ENCODE measurements at regions not wholly inside any gene's neighbourhood (a gene's known extent, or its start where the extent isn't known, plus 50 kb on each side); places are given as distances from the start of the nearest gene placed in this dataset.
A peak's percentile ranks its signal among the peaks of the same experiment; 100 is the strongest.

- no peak overlapping the region for H2AFZ ChIP-seq (ENCODE audit: low read length)
- no peak overlapping the region for H3K9ac ChIP-seq (ENCODE audit: insufficient read depth, low read depth, low read length)
- intact Hi-C loops (cut with micrococcal nuclease; ENCODE audit: unreplicated experiment) (no loop called here), in situ Hi-C loops (cut with HindIII; ENCODE audit: extremely low pct_ligation_motif_present, low pct_unique_long_range_greater_than_20kb) (no loop called here)
- ATAC-seq = 0 out of 3 replicates have a peak, but pooled peaks have one; percentile 20
- DNase-seq (ENCODE audit: low spot score) = no peak
- no peaks in the 10 kb centered on the region for H3K79me2 ChIP-seq (ENCODE audit: insufficient read depth, low read length)
- H3K4me1 ChIP-seq (ENCODE audit: insufficient read depth, low read length) = no peaks in the 10 kb centered on the region
- ChIA-PET CTCF (ENCODE audit: low intra/inter-chr PET ratio, low total read pairs) (no interaction called here), POLR2A (no interaction called here)
- BruUV-seq (replicated peaks) = no TSS peak
- H3K27ac ChIP-seq (ENCODE audit: extremely low read length, insufficient read depth, low read length) = no peak overlapping the region
- no peak for FAIRE-seq
- TF ChIP-seq PHF20 (CRISPR knock-in tag; IDR thresholded peaks at IDR 0.05) = no peak
- no peaks in the 10 kb centered on the region for H3K36me3 ChIP-seq (replicated peaks in 1 of 2; ENCODE audit: control insufficient read depth in 1 of 2, insufficient read depth in 2 of 2, low read length in 2 of 2)
- H4K20me1 ChIP-seq (ENCODE audit: insufficient read depth, low read length) = no peaks in the 10 kb centered on the region
- 20% methylated on average over 4 of the region's 4 CpGs for WGBS (ENCODE audit: low lambda C conversion rate)
- peaks cover 3 to 27% of the 10 kb centered on the region in 2 experiments; a peak in 3 of 5 replicates for H3K27me3 ChIP-seq (ENCODE audit: control insufficient read depth in 1 of 2, insufficient read depth in 2 of 2, low read length in 2 of 2)
- no peaks in the 10 kb centered on the region for H3K9me3 ChIP-seq (ENCODE audit: low read length)
- H3K4me2 ChIP-seq (ENCODE audit: low read depth, low read length) = no peak overlapping the region
- H3K4me3 ChIP-seq (replicated peaks in 1 of 3; ENCODE audit: insufficient read depth in 1 of 3, low read depth in 2 of 3, low read length in 3 of 3) = no peak overlapping the region
These were observed 70.5 kb upstream of the CDH5 start for GRCh38 chr16:66295761-66296546.

DNA sequence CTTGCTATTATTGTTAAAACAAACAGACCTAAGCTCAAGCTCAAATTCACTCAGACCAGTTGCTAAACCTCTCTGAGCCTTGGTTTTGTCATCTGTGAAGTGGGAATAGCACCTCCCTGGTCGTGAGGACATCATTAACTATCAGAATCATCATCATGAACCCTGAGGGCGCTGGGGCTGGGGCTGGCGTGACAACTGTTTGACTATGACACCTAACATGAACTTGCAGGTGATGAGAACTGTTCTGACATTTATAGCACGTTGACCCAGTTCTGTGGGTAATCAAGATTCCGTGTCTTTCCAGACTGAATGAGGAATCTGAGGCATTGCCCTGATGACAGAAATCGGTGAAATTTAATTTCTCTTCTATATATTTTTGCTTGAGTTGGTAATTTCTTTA is 71.3 kb upstream of the CDH5 start:
- CTCF ChIA-PET (ENCODE audit: low intra/inter-chr PET ratio, low total read pairs) = no interaction called here
- in situ Hi-C loops (cut with HindIII; ENCODE audit: extremely low pct_ligation_motif_present, low pct_unique_long_range_greater_than_20kb) (no loop called here), intact Hi-C loops (cut with micrococcal nuclease; ENCODE audit: unreplicated experiment) (no loop called here)
- no TSS peak for BruUV-seq (replicated peaks)
- no peaks in the 10 kb centered on the region for H3K36me3 ChIP-seq (replicated peaks in 1 of 2; ENCODE audit: control insufficient read depth in 1 of 2, insufficient read depth in 2 of 2, low read length in 2 of 2)
- 5% methylated on average over 6 of the region's 6 CpGs for WGBS (ENCODE audit: low lambda C conversion rate)
- H4K20me1 ChIP-seq (ENCODE audit: insufficient read depth, low read length) = no peaks in the 10 kb centered on the region; the same call in 1 of the 2 replicates
- H3K9ac ChIP-seq (ENCODE audit: insufficient read depth, low read depth, low read length) = no peak overlapping the region
- no peaks in the 10 kb centered on the region for H3K9me3 ChIP-seq (ENCODE audit: low read length)
- ATAC-seq = no peak
- no peaks in the 10 kb centered on the region for H3K4me1 ChIP-seq (ENCODE audit: insufficient read depth, low read length)
- DNase-seq (ENCODE audit: low spot score) = no peak
- H2AFZ ChIP-seq (ENCODE audit: low read length) = no peak overlapping the region
- POLR2A ChIA-PET = no interaction called here
- H3K79me2 ChIP-seq (ENCODE audit: insufficient read depth, low read length) = no peaks in the 10 kb centered on the region
- H3K4me3 ChIP-seq (replicated peaks in 1 of 3; ENCODE audit: insufficient read depth in 1 of 3, low read depth in 2 of 3, low read length in 3 of 3) = no peak overlapping the region
- FAIRE-seq = no peak
- no peak overlapping the region for H3K4me2 ChIP-seq (ENCODE audit: low read depth, low read length)
- peaks cover 3 to 27% of the 10 kb centered on the region in 2 experiments; a peak in 3 of 5 replicates for H3K27me3 ChIP-seq (ENCODE audit: control insufficient read depth in 1 of 2, insufficient read depth in 2 of 2, low read length in 2 of 2)
- H3K27ac ChIP-seq (ENCODE audit: extremely low read length, insufficient read depth, low read length) = no peak overlapping the region
- TF ChIP-seq ZNF446 (CRISPR knock-in tag; IDR thresholded peaks at IDR 0.05) (no peak), ZNF713 (CRISPR knock-in tag; IDR thresholded peaks at IDR 0.05) (no peak), ZBTB4 (CRISPR knock-in tag; IDR thresholded peaks at IDR 0.05; ENCODE audit: borderline replicate concordance) (no peak), FUBP1 (CRISPR knock-in tag; IDR thresholded peaks at IDR 0.05; ENCODE audit: borderline replicate concordance) (no peak), ZNF670 (CRISPR knock-in tag; IDR thresholded peaks at IDR 0.05; ENCODE audit: borderline replicate concordance) (no peak), STAT6 (CRISPR knock-in tag; IDR thresholded peaks at IDR 0.05; ENCODE audit: borderline replicate concordance) (no peak), ZMYM2 (CRISPR knock-in tag; IDR thresholded peaks at IDR 0.05) (no peak), ETV5 (CRISPR knock-in tag; IDR thresholded peaks at IDR 0.05; ENCODE audit: borderline replicate concordance) (no peak)
